ENCODE measurements at regions not wholly inside any gene's neighbourhood (a gene's known extent, or its start where the extent isn't known, plus 50 kb on each side); places are given as distances from the start of the nearest gene placed in this dataset.

DNA sequence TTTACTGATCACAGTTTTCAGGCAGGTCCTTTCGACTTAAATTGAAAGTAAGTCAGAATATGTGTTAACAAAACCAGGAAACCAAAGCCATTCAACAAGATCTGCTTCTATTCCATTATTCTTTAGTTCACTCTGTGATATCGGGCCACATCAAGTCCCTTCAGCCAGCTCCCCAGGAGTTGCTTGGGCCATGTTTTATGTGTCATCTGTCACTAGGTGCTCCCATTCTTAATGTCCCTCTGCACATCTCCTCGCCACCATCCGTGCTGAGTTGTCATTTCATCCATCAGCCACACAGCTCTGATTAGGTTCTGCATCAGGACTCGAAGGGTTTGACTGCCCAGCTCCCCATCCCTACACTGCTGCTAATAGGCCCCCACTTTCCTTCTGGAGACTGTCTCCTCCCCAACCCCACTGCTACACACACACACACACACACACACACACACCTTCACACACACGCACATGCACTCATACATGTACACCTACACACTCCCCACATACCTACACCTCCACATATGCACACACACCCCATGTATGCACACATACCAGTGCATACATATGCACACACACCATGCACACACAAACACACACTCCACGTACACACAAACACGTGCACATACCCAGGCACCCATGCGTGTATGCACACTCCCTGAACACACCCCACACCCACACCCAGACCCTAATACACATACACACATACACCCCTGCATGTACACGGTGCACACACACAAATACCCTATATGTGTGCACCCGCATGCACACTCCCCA lies 143.3 kb upstream of the GMDS start:
- Histone ChIP-seq H3K36me3 (ENCODE audit: low read length) (no peaks in the 10 kb centered on the region), H3F3A (ENCODE audit: insufficient read depth) (no peaks in the 10 kb centered on the region), H3K4me2 (ENCODE audit: low read depth, low read length, poor library complexity, severe bottlenecking) (no peak overlapping the region), H3K27ac (ENCODE audit: low read depth, low read length) (no peak overlapping the region), H3K4me3 (ENCODE audit: insufficient read depth, low read length, poor library complexity, severe bottlenecking) (no peak overlapping the region), H3K9ac (ENCODE audit: low read length) (no peak overlapping the region), H2AFZ (ENCODE audit: low read depth, low read length, severe bottlenecking) (no peak overlapping the region), H3K79me2 (ENCODE audit: insufficient read depth, low read length) (no peaks in the 10 kb centered on the region), H3K27me3 (ENCODE audit: low read length) (no peaks in the 10 kb centered on the region), H3K9me3 (ENCODE audit: insufficient read depth, low read length) (no peaks in the 10 kb centered on the region), H3K9me2 (replicated peaks; ENCODE audit: insufficient read depth, low read length) (no peaks in the 10 kb centered on the region), H4K20me1 (ENCODE audit: low read depth, low read length) (no peaks in the 10 kb centered on the region)
- TF ChIP-seq EZH2phosphoT487 (conservative IDR thresholded peaks at IDR 0.05; ENCODE audit: low read length) (no peak), CTCF (IDR thresholded peaks at IDR 0.05; ENCODE audit: insufficient read depth, low read length, poor library complexity, severe bottlenecking) (no peak)

DNA sequence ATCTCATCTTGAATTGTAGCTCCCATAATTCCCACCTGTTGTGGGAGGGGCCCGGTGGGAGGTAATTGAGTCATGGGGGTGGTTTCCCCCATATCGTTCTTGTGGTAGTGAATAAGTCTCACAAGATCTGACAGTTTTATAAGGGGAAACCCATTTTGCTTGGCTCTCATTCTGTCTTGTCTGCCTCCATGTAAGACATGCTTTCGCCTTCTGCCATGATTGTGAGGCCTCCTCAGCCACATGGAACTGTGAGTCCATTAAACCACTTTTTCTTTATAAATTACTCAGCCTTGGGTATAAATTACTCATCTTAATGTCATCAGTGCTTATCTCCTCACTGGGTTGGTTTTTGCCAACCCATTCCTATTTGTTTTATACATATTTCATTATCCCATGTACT lies 142.0 kb upstream of the GMDS start:
- Histone ChIP-seq H3F3A (ENCODE audit: insufficient read depth) (no peaks in the 10 kb centered on the region), H3K4me3 (ENCODE audit: insufficient read depth, low read length, poor library complexity, severe bottlenecking) (no peak overlapping the region), H3K9ac (ENCODE audit: low read length) (no peak overlapping the region), H4K20me1 (ENCODE audit: low read depth, low read length) (no peaks in the 10 kb centered on the region), H3K9me2 (replicated peaks; ENCODE audit: insufficient read depth, low read length) (no peaks in the 10 kb centered on the region), H3K9me3 (ENCODE audit: insufficient read depth, low read length) (no peaks in the 10 kb centered on the region), H3K27ac (ENCODE audit: low read depth, low read length) (no peak overlapping the region), H3K4me2 (ENCODE audit: low read depth, low read length, poor library complexity, severe bottlenecking) (no peak overlapping the region), H3K36me3 (ENCODE audit: low read length) (no peaks in the 10 kb centered on the region), H2AFZ (ENCODE audit: low read depth, low read length, severe bottlenecking) (no peak overlapping the region), H3K79me2 (ENCODE audit: insufficient read depth, low read length) (no peaks in the 10 kb centered on the region), H3K27me3 (ENCODE audit: low read length) (no peaks in the 10 kb centered on the region)
- no peak for TF ChIP-seq EZH2phosphoT487 (conservative IDR thresholded peaks at IDR 0.05; ENCODE audit: low read length)
- no peak for TF ChIP-seq CTCF (IDR thresholded peaks at IDR 0.05; ENCODE audit: insufficient read depth, low read length, poor library complexity, severe bottlenecking)

- Histone ChIP-seq H3K4me2 (ENCODE audit: low read depth, low read length, poor library complexity, severe bottlenecking) (no peak overlapping the region), H3K9me2 (replicated peaks; ENCODE audit: insufficient read depth, low read length) (no peaks in the 10 kb centered on the region), H3K4me3 (ENCODE audit: insufficient read depth, low read length, poor library complexity, severe bottlenecking) (no peak overlapping the region), H4K20me1 (ENCODE audit: low read depth, low read length) (no peaks in the 10 kb centered on the region), H2AFZ (ENCODE audit: low read depth, low read length, severe bottlenecking) (no peak overlapping the region), H3K27me3 (ENCODE audit: low read length) (no peaks in the 10 kb centered on the region), H3F3A (ENCODE audit: insufficient read depth) (no peaks in the 10 kb centered on the region), H3K79me2 (ENCODE audit: insufficient read depth, low read length) (no peaks in the 10 kb centered on the region), H3K27ac (ENCODE audit: low read depth, low read length) (no peak overlapping the region), H3K9me3 (ENCODE audit: insufficient read depth, low read length) (no peaks in the 10 kb centered on the region), H3K9ac (ENCODE audit: low read length) (no peak overlapping the region), H3K36me3 (ENCODE audit: low read length) (no peaks in the 10 kb centered on the region)
- TF ChIP-seq CTCF (IDR thresholded peaks at IDR 0.05; ENCODE audit: insufficient read depth, low read length, poor library complexity, severe bottlenecking) = no peak
- no peak for TF ChIP-seq EZH2phosphoT487 (conservative IDR thresholded peaks at IDR 0.05; ENCODE audit: low read length)
Measured at GRCh38 chr6:2385471-2385983, 140.1 kb upstream of the GMDS start.

Data from SU-DHL-6 (cell line).